ENCODE measurements at regions not wholly inside any gene's neighbourhood (a gene's known extent, or its start where the extent isn't known, plus 50 kb on each side); places are given as distances from the start of the nearest gene placed in this dataset.

- TF ChIP-seq GATA2 (IDR thresholded peaks at IDR 0.05; ENCODE audit: low read depth, low read length): no peak
- TF ChIP-seq GATA3 (IDR thresholded peaks at IDR 0.05; ENCODE audit: low read depth, low read length): no peak
Measured at GRCh38 chr5:34585601-34586104, 70.5 kb upstream of the RAI14 start.

Measured in SH-SY5Y (cell line).